ENCODE measurements at regions not wholly inside any gene's neighbourhood (a gene's known extent, or its start where the extent isn't known, plus 50 kb on each side); places are given as distances from the start of the nearest gene placed in this dataset.

GRCh38 chr3:170697131-170697530 is 111.3 kb upstream of the SLC7A14 start:
- TF ChIP-seq CTCF (optimal IDR thresholded peaks at IDR 0.05 in 1 of 3, IDR thresholded peaks at IDR 0.05 in 1 of 3, conservative IDR thresholded peaks at IDR 0.05 in 1 of 3; ENCODE audit: extremely low read depth in 1 of 3, insufficient read depth in 2 of 3, low read length in 3 of 3), result no peak
- no peak for TF ChIP-seq EZH2 (IDR thresholded peaks at IDR 0.05; ENCODE audit: low read length)
